Embryonic facial prominence (tissue), 1 donor: ENCODE measurements at regions not wholly inside any gene's neighbourhood (a gene's known extent, or its start where the extent isn't known, plus 50 kb on each side); places are given as distances from the start of the nearest gene placed in this dataset.
"Not testable (repeated sequence)": the region's sequence is repeated elsewhere in the genome, so short reads cannot be mapped to it uniquely, and the experiment has no call there.

ENCODE experiments used
- DNase-seq: peaks from one replicate; pipeline ENCODE4 v3.0.0-alpha.2; 2016; ENCODE audit errors: extremely low spot score

DNA sequence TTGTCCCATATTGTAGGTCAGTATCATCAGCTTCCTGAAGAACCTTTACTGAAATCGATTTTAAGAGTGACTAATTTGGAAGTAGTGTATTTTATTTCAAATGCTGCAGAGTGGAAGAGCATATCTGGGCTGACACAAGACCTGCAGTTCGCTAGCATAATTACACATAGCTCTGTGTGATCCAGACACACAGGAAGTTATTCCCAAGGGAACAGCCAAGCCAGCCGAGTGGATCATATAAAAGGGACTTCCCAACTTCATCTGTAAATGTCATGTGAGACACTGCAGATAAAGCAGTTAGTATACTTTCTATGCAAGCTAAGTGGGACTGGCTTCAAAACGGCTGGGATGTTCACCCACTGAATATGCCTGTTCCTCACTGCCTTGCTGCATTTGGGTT, 760.4 kb downstream of the SLITRK1 start:
- DNase-seq, result no peak

DNA sequence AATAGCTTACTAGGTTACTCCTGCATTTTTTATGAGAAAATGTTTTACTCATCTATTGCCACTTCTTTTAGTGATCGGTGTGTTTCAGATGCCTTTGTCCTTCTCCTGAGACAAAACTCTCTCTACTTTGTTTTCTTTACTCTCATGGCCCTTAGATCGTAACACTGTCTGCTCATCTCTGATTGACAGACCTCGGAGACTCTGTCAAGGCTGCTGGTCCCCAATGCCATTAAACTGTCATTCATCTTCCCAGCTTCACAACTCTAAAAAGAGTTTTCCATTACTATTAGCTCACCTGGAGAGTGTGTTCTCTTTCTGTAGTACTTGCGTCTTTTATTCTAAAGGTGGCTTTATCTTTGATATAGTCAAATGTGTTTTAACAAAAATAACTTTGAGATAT, 765.2 kb downstream of the SLITRK1 start:
- no peak for DNase-seq

DNA sequence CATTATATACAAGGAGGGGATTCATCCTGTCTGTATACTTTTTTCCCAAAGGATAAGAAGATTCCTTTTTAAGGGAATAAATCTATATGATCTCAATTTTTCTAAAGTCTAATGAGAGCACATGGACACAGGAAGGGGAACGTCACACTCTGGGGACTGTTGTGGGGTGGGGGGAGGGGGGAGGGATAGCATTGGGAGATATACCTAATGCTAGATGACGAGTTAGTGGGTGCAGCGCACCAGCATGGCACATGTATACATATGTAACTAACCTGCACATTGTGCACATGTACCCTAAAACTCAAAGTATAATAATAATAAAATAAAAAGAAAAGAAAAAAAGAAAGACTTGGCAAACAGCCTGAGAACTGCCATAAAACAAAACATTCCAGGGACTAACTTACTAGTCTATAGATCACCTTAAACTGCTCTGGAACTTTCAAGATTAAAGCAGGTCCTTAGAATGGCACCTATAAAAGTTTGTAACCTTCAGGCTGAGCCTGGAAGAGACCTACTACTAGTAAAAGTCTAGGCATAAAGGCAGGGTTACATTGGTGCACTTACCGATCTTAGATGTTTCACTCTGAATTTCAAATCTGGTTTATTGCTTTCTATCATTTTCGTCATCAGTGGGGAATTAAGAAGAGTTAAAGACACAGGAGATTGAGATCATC, 780.6 kb downstream of the SLITRK1 start:
- DNase-seq, result not testable (repeated sequence)

DNA sequence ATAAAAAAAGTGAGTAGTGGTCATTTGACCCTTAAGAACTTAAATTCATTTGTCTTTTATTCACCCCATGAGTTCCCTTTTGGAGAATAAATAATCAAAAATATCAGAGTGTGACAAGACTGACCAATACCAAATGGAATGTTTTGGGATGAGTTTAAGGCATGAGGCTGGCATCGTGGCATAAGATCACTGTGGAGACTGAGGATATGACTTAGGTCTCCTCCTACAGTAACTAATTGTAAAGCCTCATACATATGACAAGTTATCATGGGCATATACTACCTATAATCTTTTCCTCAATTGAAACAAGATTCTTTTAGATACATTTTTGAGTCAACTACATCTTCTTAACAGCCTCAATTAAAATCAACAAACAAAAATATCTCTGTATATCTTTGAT, 782.0 kb downstream of the SLITRK1 start:
- DNase-seq, result no peak

DNA sequence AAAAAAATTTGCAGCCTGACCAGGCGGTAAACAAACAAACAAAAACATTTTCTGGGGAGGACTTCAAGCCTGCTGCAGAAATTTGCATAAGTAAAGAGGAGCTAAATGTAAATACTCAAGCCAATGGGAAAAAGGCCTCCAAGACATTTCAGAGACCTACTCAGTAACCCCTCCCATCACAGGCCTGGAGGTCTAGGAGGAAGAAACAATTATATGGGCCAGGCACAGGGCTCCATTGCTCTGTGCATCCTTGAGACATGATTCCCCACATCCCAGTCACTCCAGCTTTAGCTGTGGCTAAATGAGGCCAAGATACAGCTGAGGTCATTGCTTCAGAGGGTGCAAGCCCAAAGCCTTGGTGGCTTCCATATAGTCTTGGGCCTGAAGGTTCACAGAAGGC, 793.4 kb downstream of the SLITRK1 start:
- no peak for DNase-seq

DNA sequence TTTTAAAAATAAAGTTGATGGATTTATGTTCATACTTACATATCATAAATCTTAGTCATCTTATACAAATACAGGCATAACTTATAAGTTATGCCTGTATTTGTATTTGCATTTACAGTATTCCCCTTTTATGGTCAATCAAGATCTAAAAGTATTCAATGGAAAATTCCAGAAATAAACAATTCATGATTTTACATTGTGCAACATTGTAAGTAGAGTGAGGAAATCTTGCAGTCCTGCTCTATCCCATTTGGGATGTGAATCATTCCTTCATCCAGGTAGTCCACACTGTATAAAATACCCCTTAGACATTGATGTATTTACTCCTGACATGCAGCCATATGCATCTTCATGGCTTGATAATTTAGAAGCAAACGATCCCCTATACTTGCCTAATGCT, 795.3 kb downstream of the SLITRK1 start:
- DNase-seq, result no peak

DNA sequence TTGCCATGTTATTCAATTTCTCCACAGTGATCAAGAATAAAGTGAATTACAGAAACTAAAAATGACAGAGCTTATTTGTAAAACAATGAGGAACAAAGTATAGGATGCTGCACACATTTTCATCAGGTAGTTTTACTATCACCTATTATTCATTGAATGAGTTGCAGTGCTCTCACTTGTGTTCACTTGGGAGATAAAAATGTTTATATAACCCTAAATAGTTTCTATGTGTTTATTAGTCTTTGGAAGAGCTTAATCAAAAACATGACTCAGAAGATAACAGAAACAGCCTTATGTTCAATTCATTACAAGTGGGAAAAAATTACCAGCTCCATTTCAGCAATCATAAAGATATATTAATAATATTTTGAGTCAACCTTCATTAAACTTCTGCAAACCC, 796.2 kb downstream of the SLITRK1 start:
- DNase-seq, result no peak

DNA sequence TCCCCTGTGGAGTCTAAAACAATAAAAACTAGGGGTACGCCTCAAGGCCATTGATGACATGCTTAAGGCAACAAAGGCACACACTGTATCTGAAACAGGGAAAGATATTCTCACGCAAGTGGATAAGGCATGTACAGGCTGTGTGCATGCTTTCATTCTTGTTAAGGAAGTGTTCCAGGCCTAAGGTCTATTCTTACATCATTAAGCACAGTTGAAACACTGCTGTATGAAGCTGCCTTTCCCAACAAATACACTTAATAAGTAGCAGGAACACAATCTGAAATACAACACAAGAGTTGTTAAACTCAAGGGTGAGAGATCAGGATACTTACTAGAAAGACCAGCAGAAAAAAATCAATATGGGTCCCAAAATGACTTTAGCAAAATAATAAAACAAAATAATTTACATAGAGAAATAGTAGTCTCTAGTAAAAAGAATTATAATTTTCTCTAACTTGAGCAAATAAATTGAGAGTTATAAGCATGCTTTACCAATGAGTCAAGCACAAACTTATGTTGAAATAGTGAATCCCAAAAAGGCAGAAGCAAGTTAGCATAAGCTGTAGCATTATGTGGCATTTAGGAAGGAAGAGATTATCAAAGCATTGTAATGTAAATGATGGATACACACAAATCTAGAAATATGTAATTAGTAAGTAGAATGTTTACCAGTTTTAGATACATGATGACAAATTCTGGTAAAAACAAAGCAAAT, 796.9 kb downstream of the SLITRK1 start:
- no peak for DNase-seq

DNA sequence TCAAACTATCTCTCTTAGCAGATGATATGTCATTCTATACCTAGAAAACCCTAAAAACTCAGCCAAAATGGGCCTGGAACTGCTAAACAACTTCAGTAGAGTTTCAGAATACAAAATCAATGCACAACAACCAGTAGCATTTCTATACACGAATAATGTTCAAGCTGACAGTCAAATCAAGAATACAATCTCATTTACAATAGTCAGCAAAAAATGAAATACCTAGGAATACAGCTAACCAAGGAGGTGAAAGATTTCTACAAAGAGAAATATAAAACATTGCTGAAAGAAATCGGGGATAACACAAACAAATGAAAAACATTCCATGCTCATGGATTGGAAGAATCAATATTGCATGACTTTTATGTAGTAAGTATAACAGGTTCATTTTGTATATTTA, 804.8 kb downstream of the SLITRK1 start:
- no peak for DNase-seq

DNA sequence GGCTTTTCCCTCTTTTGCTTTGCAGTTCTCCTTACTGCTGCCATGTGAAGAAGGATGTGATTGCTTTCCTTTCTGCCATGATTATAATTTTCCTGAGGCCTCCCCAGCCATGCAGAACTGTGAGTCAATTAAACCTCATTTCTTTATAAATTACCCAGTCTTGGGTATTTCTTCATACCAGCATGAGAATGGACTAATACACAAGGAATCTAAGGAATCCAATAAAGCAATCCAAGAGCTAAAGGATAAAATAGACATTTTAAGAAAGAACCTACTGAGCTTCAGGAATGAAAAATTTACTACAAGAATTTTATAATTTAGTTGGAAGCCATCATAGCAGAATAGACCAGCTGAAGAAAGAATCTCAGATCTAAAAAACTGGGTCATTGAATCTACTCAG, 808.3 kb downstream of the SLITRK1 start:
- not testable (repeated sequence) for DNase-seq

DNA sequence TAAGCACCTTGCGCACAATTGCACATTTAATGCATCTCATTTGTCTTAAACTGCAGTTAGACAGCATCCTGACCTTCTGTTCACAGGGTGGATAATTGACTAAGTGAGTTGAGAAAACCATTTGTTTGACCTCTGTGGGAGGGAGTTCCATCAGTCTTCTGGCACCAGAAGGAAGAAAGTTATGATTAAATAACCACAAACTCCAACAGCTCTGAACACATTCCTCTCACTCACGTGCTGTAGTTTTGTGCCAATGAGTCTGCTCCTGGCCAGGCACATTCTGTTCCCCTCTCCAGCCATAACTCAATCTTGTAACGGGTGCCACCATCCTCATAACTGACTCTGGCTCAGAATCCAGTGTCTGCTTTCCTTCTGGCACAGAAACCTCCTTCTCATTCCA, 817.2 kb downstream of the SLITRK1 start:
- peak; percentile 6 for DNase-seq

DNA sequence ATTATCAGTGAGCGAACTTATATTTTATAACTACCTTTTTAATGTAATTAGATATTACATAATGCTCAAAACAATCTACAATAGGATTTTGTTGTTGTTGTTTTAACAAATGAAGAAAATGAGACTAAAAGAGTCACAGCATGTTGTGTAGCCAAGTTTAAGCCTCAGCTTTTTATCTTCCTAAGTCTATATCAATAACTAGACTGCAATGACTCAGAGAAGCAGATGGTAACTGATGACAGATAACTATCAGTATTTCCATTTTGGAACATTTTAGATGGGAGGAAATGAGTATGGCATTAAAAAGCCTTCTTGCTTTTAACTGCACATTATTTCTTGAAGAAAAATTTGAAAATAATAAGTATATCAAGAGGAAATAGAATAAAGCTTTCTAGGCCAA, 825.2 kb downstream of the SLITRK1 start:
- DNase-seq, result no peak

DNA sequence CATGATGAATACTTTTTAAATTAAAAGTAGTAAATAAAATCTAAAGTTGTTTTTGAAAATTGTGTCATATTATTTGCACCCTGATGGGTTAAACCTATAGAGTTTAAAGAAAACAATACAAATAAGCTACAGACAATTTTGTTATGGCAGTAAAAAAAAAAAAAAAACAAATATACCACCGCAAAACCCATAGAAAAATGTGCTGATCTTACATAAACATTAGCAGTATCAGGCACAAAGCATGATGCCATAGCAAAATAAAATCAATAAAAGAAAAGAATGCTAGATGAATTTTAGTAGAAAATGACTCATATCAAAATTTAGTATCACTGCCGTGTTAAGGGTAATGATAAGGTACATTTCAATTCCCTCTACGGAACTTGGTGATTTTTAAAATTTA, 826.0 kb downstream of the SLITRK1 start:
- no peak for DNase-seq

DNA sequence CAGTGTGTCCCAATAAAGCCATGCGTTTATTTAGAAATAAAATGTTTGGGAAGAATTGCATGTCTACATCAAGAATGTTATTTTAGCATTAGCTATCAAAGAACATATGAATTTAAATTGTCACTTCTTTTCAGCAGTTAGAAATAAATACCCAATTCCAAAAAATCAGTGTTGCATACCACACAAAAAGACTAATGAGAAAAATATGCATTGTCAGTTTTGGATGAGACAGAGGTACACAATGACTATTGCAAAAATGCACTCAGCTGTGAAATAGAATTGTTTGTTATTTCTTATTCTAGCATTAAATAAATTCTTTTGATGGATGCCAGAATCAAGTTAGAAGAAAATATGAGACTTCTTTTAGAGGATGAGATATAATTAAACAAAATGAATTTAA, 833.9 kb downstream of the SLITRK1 start:
- no peak for DNase-seq

DNA sequence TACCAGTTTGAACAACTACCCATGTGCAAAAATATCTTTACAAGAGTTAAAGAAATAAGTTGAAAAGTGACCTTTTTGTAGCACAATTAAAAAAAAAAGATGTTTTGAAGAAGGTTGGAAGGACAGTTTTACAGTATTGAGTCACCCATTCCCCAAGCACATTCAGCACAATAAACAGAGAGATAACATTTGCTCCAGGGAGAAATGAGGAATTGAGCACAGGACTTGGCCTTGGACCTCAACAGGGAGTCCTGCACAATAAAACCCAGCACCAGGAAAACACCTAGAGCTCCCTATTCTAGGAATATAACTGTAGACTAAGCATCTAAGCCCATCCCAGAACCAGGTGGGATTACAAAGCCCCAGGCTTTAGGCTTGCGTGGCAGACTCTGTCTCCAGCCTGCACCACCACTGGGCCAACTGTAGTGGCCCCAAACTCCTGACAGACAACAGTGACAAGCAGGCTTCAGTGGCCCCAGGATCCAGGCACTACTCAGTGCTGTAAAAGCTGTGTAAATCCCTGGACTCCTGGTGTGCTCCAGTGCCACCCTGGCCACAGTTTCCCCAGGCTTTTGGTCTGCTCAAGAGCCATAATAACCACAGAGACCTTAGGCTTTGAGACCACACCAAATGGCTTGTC, 857.2 kb downstream of the SLITRK1 start:
- DNase-seq, result no peak

DNA sequence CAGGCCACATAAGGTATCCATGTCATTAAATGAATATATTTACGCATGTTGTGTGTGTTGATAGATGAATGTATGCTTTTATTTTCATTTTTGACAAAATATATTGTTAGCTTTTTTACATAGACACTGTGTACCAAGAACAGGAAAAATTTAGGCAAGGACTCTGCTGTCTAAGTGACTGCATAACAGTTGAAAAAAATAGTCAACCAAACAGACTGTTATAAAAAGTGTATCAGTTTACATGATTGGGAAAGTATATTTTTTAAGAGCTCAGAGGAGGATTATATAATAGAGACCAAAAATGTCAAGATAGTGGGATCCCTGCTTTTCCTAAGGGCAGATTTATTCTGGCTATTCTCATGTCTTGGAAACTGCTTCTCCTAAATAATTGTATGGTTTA, 858.0 kb downstream of the SLITRK1 start:
- no peak for DNase-seq

DNA sequence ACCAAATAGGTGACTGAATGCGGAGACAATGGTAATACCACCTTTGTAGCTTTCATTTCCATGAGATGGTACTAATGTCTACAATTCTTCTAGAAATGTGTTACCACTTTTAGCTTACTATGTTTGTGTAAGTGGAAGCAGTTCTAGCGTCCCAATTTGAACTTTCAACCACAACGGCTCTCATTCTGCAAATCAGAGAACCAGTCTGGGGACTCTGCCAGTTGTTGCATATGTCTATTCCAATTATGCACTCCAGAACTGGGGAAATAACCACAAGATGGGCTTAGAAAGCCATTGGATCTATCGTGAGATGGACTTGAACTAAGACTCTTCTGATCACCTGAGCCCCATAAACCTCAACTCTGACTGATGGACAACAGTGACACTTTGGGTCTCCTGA, 862.3 kb downstream of the SLITRK1 start:
- no peak for DNase-seq

DNA sequence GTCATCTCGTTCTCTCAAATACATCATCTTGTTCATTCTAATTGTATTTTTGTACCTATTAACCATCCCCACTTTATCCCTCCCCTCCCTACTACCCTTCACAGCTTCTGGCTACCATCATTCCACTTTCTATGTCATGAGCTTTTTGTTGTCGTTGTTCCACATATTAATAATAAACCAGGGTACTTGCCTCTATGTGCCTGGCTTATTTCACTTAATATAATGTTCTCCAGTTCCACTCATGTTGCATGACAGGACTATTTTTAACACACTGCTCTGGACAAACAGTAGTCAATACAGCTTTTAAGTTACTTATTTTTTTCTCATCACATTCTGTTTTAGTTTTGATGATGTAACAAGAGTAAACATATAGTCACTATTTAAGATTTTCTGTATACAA, 872.3 kb downstream of the SLITRK1 start:
- no peak for DNase-seq

DNA sequence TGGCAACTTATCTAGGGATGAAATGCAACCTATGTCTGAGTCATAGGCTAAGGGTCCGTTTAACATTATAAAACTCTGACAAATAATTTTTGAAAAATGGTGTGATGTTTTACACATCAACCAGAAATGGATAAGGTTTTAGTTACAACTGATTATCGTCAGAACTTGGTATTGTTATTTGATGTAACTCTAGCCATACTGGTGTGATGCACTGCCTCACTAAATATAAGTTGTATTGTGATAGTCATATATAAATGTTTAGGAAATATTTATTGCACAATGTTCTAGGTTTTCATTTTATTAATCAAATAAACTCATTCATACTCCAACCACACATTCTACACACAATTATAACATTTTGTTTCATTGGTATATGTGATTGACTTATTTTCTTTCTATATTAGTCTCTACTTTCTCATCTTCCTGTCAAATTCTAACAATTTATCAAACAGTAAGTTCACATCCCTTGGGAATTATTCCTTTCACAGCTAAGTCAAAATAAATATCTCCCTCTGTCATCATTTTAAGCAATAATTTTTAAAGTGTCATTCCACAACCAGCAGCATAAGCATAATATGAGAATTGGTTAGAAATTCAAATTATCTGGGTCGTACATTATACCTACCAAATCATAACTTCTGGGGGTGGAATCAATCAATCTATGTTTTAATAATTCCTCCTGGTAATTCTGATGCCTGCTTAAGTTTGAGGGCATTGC, 873.9 kb downstream of the SLITRK1 start:
- no peak for DNase-seq

DNA sequence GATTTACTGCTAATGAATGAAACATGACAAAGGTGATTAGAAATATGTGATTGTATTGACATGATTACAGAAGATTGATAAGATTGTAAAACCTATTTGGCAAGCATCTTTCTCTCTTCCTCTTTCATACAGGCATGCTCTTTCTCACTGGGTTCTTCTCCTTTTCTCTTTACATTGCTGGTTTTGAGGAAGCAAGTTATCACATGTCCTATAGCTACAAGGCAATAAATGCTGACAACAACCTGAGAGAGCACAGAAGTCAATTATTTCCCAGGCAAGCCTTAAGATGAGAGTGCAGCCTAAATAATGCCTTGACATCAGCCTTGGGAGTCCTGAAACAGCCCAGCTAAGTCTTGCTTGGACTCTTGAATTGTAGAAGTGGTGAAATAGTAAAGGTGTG, 875.0 kb downstream of the SLITRK1 start:
- no peak for DNase-seq

DNA sequence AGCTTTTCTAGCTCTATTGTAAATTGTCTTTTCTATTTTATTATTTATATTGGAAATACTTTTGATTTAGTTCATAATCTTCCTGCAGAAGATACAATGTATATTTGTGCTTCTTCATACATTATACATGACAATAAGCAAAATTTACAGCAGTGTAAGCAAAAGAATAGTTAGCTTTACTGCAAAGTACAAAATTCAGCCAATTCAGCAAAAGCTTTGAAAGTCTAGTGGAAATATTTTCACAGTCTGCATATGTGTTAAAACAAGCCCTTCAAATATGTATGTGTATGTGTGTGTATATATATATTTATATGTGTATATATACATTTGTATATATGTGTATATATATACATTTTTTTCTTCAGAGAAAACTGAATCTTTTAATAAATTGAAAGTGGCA, 879.1 kb downstream of the SLITRK1 start:
- DNase-seq, result no peak

DNA sequence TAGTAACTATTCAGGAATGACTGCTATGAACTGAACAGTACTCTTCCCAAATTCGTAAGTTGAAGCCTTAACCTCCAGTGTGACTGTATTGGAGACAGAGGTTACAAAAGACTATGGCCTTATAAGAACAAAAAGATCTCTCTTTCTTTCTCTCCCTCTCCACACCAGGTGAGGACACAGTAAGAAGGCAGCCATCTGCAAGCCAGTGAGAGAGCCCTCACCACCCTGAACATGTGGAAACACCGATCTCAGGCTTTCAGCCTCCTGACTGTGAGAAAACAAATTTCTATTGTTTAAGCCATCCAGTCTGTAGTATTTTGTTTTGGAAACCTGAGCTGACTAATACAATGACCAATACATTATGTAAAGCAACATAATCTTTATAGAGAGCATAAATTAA, 888.9 kb downstream of the SLITRK1 start:
- DNase-seq, result no peak

DNA sequence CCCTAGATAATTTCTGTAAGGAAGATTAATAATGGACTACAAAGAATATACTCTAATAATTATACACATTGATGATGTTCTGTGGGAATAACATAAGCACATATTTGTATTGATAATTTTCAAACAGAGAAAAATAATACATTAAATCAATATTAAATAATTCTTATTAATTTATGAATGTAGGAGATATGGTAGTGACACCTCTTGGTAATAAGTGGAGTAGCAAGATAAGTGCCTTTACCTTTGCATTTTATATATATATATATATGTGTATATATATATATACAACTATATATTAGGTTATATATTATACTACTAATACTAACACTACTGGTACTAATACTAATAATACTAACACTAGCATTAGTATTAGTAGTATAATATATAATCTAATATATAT, 905.8 kb downstream of the SLITRK1 start:
- DNase-seq, result no peak
